ENCODE measurements at regions not wholly inside any gene's neighbourhood (a gene's known extent, or its start where the extent isn't known, plus 50 kb on each side); places are given as distances from the start of the nearest gene placed in this dataset.

GRCh38 chr2:126224776-126225175, 431.2 kb upstream of the GYPC start:
- peaks cover 0 to 10% (median 4%) of the 10 kb centered on the region in 4 donors for H3K9me3 ChIP-seq
- no peak for DNase-seq
- H3K4me1 ChIP-seq = no peaks in the 10 kb centered on the region
- TF ChIP-seq CTCF (IDR thresholded peaks at IDR 0.05) (no peak), EP300 (IDR thresholded peaks at IDR 0.05) (no peak), POLR2A (IDR thresholded peaks at IDR 0.05) (no peak), POLR2AphosphoS5 (IDR thresholded peaks at IDR 0.05) (no peak)
- H3K36me3 ChIP-seq = no peaks in the 10 kb centered on the region
- no peak overlapping the region for H3K4me3 ChIP-seq
- intact Hi-C loops (cut with DNase I; ENCODE audit: low total_unique reads) = no loop called here
- no peak overlapping the region for H3K27ac ChIP-seq
- WGBS, 5 donors = 74 to 95% (median 92%) methylated on average over 1 of the region's 1 CpG
- no peaks in the 10 kb centered on the region for H3K27me3 ChIP-seq

GRCh38 chr2:126227250-126227649, 428.7 kb upstream of the GYPC start:
- intact Hi-C loops (cut with DNase I; ENCODE audit: low total_unique reads) = no loop called here
- DNase-seq = no peak
- WGBS, 5 donors = 58 to 88% (median 60%) methylated on average over 1 of the region's 1 CpG

GRCh38 chr2:126228531-126228930, 427.4 kb upstream of the GYPC start:
- H3K27me3 ChIP-seq = no peaks in the 10 kb centered on the region
- H3K4me3 ChIP-seq = no peak overlapping the region
- no peak for TF ChIP-seq EP300 (IDR thresholded peaks at IDR 0.05)
- no peak for TF ChIP-seq POLR2AphosphoS5 (IDR thresholded peaks at IDR 0.05)
- no peak for TF ChIP-seq POLR2A (IDR thresholded peaks at IDR 0.05)
- TF ChIP-seq CTCF (IDR thresholded peaks at IDR 0.05) = no peak
- H3K27ac ChIP-seq = no peak overlapping the region
- H3K4me1 ChIP-seq = no peaks in the 10 kb centered on the region
- 63 to 84% (median 74%) methylated on average over 1 of the region's 1 CpG for WGBS, 5 donors
- peaks cover 0 to 10% (median 4%) of the 10 kb centered on the region in 4 donors for H3K9me3 ChIP-seq
- DNase-seq = no peak
- H3K36me3 ChIP-seq = no peaks in the 10 kb centered on the region
- intact Hi-C loops (cut with DNase I; ENCODE audit: low total_unique reads) = no loop called here

More at GRCh38 chr2:126227250-126227649, 428.7 kb upstream of the GYPC start:
- TF ChIP-seq CTCF (IDR thresholded peaks at IDR 0.05) (no peak), EP300 (IDR thresholded peaks at IDR 0.05) (no peak), POLR2AphosphoS5 (IDR thresholded peaks at IDR 0.05) (no peak), POLR2A (IDR thresholded peaks at IDR 0.05) (no peak)
- Histone ChIP-seq H3K36me3 (no peaks in the 10 kb centered on the region), H3K4me1 (no peaks in the 10 kb centered on the region), H3K27me3 (no peaks in the 10 kb centered on the region), H3K9me3 (peaks cover 0 to 10% (median 4%) of the 10 kb centered on the region in 4 donors), H3K4me3 (no peak overlapping the region), H3K27ac (no peak overlapping the region)

GRCh38 chr2:126238251-126238650, 417.7 kb upstream of the GYPC start:
- intact Hi-C loops (cut with DNase I; ENCODE audit: low total_unique reads) = no loop called here
- no peak for DNase-seq
- Histone ChIP-seq H3K36me3 (no peaks in the 10 kb centered on the region), H3K4me3 (no peak overlapping the region), H3K9me3 (no peaks in the 10 kb centered on the region), H3K27me3 (no peaks in the 10 kb centered on the region), H3K4me1 (no peaks in the 10 kb centered on the region), H3K27ac (no peak overlapping the region)
- WGBS, 5 donors = 79 to 92% (median 86%) methylated on average over 5 of the region's 5 CpGs
- no peak for TF ChIP-seq EP300 (IDR thresholded peaks at IDR 0.05)
- no peak for TF ChIP-seq POLR2AphosphoS5 (IDR thresholded peaks at IDR 0.05)
- no peak for TF ChIP-seq CTCF (IDR thresholded peaks at IDR 0.05)
- TF ChIP-seq POLR2A (IDR thresholded peaks at IDR 0.05) = no peak

All from stomach (tissue), 8 donors.